GM19035 (cell line): ENCODE measurements at regions not wholly inside any gene's neighbourhood (a gene's known extent, or its start where the extent isn't known, plus 50 kb on each side); places are given as distances from the start of the nearest gene placed in this dataset.

Source experiments
- ATAC-seq: cut with Tn5 transposase; IDR thresholded peaks from one replicate; pipeline ENCODE4 v1.9.1; 2021; ENCODE audit not compliant: unreplicated experiment

GRCh38 chr4:147347217-147347616 lies 133.7 kb upstream of the EDNRA start:
- ATAC-seq, result no peak

DNA sequence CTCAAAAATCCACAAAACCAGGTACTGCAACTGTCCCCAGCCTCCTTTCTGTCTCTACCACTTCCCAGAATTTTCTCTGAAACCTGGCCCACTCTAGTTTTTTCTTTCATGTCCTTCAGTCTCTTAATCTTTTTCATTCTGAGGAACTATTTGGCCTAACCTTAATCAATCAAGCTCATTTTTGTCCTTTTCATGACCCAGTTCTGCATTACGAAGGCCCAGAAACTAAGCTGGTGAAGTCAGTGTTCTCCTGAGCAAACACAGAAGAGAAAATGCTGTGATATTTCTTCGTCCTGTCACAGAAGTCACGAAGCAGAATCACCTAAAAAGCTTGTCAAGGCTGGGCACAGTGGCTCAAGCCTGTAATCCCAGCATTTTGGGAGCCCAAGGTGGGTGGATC lies 131.7 kb upstream of the EDNRA start:
- no peak for ATAC-seq

DNA sequence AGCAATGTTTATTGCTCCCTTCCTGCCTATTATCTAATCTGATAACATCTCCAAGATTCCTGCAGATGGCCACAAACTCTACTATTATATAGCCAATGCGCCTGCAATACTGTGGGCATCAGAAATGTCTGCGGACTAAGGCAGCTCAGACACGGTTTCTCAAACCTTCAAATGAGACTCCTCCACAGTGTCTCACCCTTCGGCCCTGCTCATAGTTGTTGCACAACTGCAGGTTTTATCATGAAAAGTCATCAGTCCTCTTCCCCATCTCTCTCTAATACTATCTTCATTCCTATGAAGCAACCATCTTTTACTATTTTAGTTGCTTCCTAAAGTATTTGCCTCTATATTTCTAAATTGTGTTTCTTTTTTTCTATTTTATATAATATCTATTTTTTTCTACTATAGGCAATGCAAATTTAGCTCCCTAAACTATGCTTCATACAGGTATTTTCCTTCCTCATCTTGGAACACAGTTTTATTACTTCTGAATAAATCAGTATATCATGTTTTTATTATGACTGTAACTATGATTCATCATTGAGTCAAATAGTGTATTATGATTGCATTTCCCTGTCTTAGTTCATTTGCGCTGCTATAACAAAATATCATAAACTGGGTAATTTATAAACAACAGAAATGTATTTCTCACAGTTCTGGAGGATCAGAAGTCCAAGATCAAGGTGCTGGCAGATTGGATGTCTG lies 129.7 kb upstream of the EDNRA start:
- no peak for ATAC-seq

DNA sequence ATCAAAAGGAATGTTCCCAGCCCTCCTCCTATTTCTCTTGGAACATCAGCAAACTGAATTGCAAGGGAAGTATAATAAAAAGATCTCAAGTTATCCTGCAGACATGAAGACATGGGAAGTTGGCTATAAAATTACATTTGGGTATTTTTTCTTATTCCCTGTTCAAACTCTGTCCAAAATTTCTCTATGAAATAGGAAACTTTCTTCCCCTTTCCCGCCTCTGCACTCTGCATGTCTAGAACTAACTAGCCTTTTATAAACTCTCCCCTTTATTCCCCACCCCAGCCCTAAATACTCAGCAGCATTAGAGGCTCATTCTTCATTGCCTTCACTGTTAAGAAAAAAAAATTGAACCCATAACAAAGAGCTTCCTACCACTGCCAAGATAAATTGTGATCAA lies 126.7 kb upstream of the EDNRA start:
- no peak for ATAC-seq

- no peak for ATAC-seq
Measured at GRCh38 chr4:147355032-147355656, 125.8 kb upstream of the EDNRA start.

GRCh38 chr4:147355847-147356246 lies 125.0 kb upstream of the EDNRA start:
- no peak for ATAC-seq

DNA sequence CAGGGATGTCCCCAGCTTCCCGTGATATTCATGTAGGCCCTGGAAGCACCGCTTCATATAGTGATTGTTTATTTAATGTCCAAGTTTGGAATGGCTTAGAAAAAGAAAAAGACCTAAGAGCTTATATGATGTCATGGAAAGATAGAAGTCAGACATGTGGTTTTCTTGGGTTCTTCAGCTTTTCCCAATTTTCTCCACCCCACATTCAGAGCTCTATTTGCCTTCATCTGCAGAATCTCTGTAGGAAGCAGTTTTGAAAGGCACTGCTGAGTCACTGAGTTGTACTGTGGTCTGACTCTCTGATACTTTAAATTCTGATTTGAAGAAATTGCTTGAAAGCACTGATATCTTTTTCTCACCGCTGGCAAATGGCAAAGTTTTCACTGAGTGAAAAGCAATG lies 120.6 kb upstream of the EDNRA start:
- no peak for ATAC-seq

GRCh38 chr4:147361726-147362125 lies 119.2 kb upstream of the EDNRA start:
- ATAC-seq, result no peak

GRCh38 chr4:147362938-147363337 lies 118.0 kb upstream of the EDNRA start:
- no peak for ATAC-seq

DNA sequence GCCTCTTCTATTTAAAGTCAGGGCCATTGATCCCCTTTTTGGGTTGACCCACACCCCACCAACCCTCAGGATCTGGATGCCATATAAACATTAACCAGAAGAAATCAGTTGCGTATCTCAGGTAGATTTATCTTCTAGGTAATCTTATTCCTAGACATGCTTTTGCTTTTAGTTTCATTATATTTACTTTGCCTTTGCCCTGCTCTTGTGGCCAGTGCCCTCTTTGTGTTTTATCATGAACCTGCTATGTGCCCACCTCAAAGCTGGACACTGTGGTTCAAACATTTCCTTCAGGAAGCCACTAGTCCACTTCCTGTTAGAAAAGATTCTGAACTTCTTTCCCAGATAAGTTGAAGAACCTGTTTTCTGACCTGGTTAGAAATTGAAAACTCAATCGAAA lies 117.4 kb upstream of the EDNRA start:
- no peak for ATAC-seq

DNA sequence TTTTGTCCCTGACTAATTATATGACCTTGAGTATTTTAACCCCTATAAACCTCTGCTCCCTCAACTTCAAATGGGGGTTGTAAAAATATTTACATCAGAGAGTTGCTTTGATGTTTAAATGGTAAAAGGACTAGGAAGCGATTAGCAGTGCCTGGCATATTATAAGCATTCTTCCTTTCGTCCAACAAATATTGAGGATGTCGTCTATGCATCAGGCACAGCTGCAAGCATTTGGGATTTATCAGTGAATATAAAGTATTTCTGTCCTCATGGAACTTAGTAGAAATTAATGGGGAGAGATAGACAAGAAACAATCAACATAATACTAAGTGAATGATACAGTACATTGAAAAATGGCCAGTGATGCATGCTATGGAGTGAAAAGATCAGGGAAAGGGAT lies 115.5 kb upstream of the EDNRA start:
- ATAC-seq, result no peak

- ATAC-seq, result no peak
Measured at GRCh38 chr4:147366164-147366563, 114.7 kb upstream of the EDNRA start.

DNA sequence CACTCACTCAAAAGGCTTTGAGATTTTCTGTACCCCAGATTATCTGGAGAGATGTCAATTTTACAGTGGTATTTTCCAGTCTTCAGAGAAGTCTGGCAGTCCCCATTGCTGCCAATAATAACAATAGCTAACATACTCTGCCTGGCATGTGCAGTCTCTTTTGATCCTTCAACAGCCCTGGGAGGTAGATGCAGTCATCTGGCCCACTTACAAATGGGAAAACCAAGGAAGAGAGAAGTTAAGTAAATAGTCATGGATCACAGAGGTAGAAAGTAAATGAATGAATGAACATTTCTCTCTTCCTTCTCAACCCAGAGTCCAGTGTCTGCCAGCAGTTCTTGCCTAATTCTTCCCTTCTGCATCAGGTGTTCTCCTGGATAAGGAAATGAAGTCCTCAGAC lies 113.0 kb upstream of the EDNRA start:
- ATAC-seq, result no peak

DNA sequence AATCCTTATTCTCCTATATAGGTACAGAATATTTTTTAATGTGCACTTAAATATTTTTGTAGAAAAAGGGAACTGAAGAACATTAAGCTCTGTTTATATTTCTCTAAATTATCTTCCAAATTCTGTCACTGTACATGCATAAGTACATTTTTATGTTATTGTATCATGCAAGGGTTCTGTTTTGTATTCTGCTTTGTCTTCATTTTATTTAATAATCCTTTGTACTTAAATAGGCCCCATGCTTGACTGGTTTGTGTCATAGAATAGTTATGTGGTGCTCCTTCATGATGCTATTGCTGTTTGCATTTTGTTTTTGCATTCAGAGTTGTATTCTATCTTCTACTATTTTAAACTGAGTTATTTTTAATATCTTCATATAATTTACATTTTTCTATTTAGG lies 111.9 kb upstream of the EDNRA start:
- ATAC-seq, result no peak

GRCh38 chr4:147370473-147370872 lies 110.4 kb upstream of the EDNRA start:
- no peak for ATAC-seq

- no peak for ATAC-seq
Measured at GRCh38 chr4:147370881-147371280, 110.0 kb upstream of the EDNRA start.

GRCh38 chr4:147371661-147372060 lies 109.2 kb upstream of the EDNRA start:
- no peak for ATAC-seq

DNA sequence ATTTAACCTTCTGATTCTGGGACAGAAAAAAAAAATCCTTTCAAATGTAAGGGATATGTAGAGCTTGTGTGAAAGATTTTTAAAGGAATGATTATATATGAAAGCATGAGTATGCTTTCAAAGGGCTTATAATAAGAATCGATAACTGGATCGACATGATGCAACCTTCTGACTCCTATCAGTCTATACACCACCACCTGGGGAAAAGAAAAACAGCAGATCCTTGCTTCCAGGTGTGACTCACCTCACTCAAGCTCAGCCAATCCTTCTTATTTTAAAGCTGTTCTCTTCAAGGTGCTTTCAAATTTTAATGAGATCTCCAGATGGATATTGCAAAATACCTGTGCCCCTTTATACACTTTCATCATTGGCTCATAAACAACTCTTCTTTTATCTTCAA lies 102.1 kb upstream of the EDNRA start:
- no peak for ATAC-seq

DNA sequence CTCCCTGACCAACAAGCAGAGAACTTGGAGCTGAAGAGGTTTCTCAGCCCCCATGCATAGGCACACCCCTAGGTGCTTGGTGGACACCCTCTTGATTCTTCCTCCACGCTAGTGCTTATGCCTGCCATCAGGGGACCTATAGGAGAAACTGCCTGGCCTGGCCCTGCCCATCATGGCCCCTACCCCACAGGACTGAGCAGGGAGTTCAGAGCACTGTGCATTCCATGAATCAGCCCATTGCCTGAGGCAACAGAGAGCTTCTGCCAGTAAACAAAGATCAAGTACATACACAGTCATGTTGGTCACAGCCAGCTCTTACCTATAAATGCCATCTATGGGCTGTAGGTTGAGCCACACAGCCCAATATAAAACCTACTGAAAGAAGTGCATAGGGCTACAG lies 99.1 kb upstream of the EDNRA start:
- no peak for ATAC-seq

DNA sequence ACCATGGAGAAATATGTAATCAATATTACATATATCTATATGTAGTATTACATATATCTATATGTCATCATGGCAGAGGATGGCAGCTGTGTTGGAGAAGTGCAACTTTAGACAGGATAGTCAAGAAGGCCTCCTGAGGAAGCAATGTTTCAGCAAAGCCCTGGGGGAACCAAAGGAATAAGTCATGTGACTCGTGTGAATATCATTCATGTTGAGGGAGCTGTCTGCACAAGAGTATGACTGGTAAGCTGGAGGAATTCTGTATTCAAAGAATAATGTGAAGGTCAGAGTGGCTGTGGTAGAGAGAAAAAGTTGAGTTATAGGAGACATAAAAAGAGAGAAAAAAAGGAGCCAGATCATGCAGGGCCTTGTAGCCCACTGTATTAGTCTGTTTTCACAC lies 92.9 kb upstream of the EDNRA start:
- ATAC-seq, result no peak

DNA sequence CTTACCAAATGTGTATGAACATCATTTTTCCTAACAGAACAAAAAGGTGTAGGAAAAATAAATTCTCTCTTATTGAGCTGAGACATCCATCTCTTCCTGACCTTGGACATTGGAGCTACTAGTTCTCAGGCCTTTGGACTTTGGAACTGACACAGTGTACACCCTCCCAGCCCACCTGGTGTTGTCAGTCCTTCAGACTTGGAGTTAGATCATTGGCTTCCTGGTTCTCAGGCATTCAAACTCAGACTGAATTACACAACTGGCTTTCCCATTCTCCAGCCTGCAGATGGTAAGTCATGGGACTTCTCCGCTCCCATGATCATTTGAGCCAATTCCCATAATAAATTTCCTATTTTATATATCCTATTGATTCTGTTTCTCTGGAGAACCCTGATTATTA lies 84.8 kb upstream of the EDNRA start:
- ATAC-seq, result no peak

DNA sequence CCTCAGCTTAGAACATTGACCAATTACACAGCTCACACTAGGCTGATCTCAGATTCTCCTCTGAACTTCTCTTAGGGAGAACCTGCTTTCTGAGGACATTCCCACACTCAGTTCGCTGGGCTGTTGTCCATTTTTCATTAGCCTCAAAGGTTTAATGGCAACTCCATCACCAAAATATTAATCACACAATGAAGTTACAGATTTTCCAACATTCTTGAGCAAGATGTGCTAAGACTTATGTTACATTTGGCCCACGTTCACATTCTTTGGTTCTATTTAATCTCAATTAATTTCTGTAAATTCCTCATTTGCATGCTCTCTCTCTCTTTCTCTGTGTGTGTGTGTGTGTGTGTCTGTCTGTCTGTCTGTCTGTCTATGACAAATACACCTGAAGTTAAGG lies 82.3 kb upstream of the EDNRA start:
- no peak for ATAC-seq

DNA sequence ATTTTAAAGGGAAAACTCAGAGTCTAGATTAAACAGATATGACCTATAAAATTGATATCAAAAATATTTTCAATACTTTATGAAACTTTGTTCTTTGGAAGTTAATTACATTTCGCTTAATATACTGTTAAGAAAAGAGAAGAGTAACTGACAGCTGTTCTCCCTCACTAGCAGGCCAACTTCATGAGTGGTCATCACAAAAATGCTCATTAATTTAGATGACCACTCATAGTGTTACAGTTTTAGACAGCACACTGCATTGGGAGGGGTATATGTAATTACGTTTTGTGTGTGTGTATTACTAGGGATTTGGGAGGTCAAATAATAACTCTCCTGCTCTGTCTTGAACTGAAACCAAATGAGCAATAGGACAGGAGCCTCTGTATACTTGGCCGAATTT lies 80.2 kb upstream of the EDNRA start:
- ATAC-seq, result no peak
